Hematopoietic multipotent progenitor cell treated with erythropoietin and hydrocortisone succinate and interleukin-3 and kit ligand, for 4 days (in vitro differentiated cells): ENCODE measurements at regions not wholly inside any gene's neighbourhood (a gene's known extent, or its start where the extent isn't known, plus 50 kb on each side); places are given as distances from the start of the nearest gene placed in this dataset.
"Not testable (repeated sequence)": the region's sequence is repeated elsewhere in the genome, so short reads cannot be mapped to it uniquely, and the experiment has no call there.

ENCODE experiments used
- DNase-seq: peaks from one replicate; pipeline ENCODE4 v3.0.0-alpha.2; 2015

GRCh38 chr7:52465216-52465615 lies 570.2 kb upstream of the POM121L12 start:
- DNase-seq: no peak

GRCh38 chr7:52463341-52463740 lies 572.1 kb upstream of the POM121L12 start:
- DNase-seq: no peak

- DNase-seq: no peak
Measured at GRCh38 chr7:52462474-52462873, 573.0 kb upstream of the POM121L12 start.

GRCh38 chr7:52455571-52455970 lies 579.9 kb upstream of the POM121L12 start:
- no peak for DNase-seq

- no peak for DNase-seq
Measured at GRCh38 chr7:52450816-52451215, 584.6 kb upstream of the POM121L12 start.

GRCh38 chr7:52447581-52448180 lies 587.8 kb upstream of the POM121L12 start:
- DNase-seq: no peak

GRCh38 chr7:52436278-52436677 lies 599.2 kb upstream of the POM121L12 start:
- no peak for DNase-seq

GRCh38 chr7:52431082-52431815 lies 604.2 kb upstream of the POM121L12 start:
- DNase-seq: no peak

GRCh38 chr7:52423251-52423650 lies 612.2 kb upstream of the POM121L12 start:
- no peak for DNase-seq

- DNase-seq: no peak
Measured at GRCh38 chr7:52413051-52413450, 622.4 kb upstream of the POM121L12 start.

- no peak for DNase-seq
Measured at GRCh38 chr7:52410032-52410431, 625.4 kb upstream of the POM121L12 start.

GRCh38 chr7:52406808-52407207 lies 628.6 kb upstream of the POM121L12 start:
- no peak for DNase-seq

- DNase-seq: no peak
Measured at GRCh38 chr7:52382731-52383130, 652.7 kb upstream of the POM121L12 start.

- DNase-seq: no peak
Measured at GRCh38 chr7:52369922-52370321, 665.5 kb upstream of the POM121L12 start.

- no peak for DNase-seq
Measured at GRCh38 chr7:52365349-52365748, 670.1 kb upstream of the POM121L12 start.

- DNase-seq: no peak
Measured at GRCh38 chr7:52362521-52362920, 672.9 kb upstream of the POM121L12 start.

- no peak for DNase-seq
Measured at GRCh38 chr7:52360541-52360940, 674.9 kb upstream of the POM121L12 start.

GRCh38 chr7:52355053-52355452 lies 680.4 kb upstream of the POM121L12 start:
- DNase-seq: peak; percentile 13

GRCh38 chr7:52352013-52352981 lies 683.1 kb upstream of the POM121L12 start:
- DNase-seq: no peak

- DNase-seq: no peak
Measured at GRCh38 chr7:52344015-52344414, 691.4 kb upstream of the POM121L12 start.

- DNase-seq: no peak
Measured at GRCh38 chr7:52340067-52340466, 695.4 kb upstream of the POM121L12 start.

- DNase-seq: not testable (repeated sequence)
Measured at GRCh38 chr7:52328328-52328727, 707.1 kb upstream of the POM121L12 start.

GRCh38 chr7:52325237-52325636 lies 710.2 kb upstream of the POM121L12 start:
- DNase-seq: no peak
